Ishikawa (cell line): ENCODE measurements at regions not wholly inside any gene's neighbourhood (a gene's known extent, or its start where the extent isn't known, plus 50 kb on each side); places are given as distances from the start of the nearest gene placed in this dataset.

Experiments
- CEBPB ChIP-seq: IDR thresholded peaks from 2 replicates; pipeline ENCODE4 v1.6.1; 2012
- EP300 ChIP-seq: IDR thresholded peaks from 2 replicates; pipeline ENCODE4 v1.6.1; 2012; ENCODE audit warnings: borderline replicate concordance
- TAF1 ChIP-seq: IDR thresholded peaks from 2 replicates; pipeline ENCODE4 v1.6.1; 2012; ENCODE audit warnings: low read depth, mild to moderate bottlenecking
- TF ChIP-seq, protein P1 (sequence below): IDR thresholded peaks from 2 replicates; pipeline ENCODE4 v1.6.1; 2012

DNA sequence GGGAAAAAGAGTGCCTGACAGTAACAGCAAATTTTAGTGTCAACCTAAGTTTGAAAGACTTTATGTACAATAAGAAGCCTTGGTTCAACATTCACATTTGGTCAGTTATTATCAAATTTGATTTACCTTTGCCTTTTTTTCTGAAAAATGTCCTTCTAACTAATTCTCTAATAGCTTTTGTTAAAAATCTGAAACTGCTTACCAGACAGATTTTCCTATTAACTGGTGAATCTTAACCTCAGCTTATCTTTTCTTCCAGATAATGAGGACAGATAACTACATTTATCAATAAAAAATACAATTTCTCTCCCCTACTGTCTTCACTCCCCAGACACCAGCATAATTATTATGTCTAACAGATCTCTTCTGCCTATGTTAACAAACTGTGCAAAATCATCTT is 988.5 kb downstream of the CDH18 start:
- TF ChIP-seq EP300 (no peak), TAF1 (no peak), CEBPB (no peak)
- TF ChIP-seq, protein P1, sequence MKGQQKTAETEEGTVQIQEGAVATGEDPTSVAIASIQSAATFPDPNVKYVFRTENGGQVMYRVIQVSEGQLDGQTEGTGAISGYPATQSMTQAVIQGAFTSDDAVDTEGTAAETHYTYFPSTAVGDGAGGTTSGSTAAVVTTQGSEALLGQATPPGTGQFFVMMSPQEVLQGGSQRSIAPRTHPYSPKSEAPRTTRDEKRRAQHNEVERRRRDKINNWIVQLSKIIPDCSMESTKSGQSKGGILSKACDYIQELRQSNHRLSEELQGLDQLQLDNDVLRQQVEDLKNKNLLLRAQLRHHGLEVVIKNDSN = no peak
